ENCODE measurements at regions not wholly inside any gene's neighbourhood (a gene's known extent, or its start where the extent isn't known, plus 50 kb on each side); places are given as distances from the start of the nearest gene placed in this dataset.
"Not testable (repeated sequence)": the region's sequence is repeated elsewhere in the genome, so short reads cannot be mapped to it uniquely, and the experiment has no call there.

GRCh38 chr2:239730897-239731296 lies 294.2 kb downstream of the NDUFA10 start:
- DNase-seq (ENCODE audit: low read depth in 4 of 4, low spot score in 3 of 4), result no peak

DNA sequence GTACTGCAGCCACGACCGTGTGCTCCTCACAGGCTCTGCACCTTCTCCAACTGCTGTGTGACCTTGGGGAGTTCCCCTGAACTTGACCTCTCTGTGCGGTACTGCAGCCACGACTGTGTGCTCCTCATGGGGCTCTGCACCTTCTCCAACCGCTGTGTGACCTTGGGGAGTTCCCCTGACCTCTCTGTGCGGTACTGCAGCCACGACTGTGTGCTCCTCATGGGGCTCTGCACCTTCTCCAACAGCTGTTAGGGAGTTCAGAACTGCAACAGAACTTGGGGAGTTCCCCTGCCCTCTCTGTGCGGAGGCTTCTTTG lies 294.6 kb downstream of the NDUFA10 start:
- not testable (repeated sequence) for DNase-seq (ENCODE audit: low read depth in 4 of 4, low spot score in 3 of 4)

DNA sequence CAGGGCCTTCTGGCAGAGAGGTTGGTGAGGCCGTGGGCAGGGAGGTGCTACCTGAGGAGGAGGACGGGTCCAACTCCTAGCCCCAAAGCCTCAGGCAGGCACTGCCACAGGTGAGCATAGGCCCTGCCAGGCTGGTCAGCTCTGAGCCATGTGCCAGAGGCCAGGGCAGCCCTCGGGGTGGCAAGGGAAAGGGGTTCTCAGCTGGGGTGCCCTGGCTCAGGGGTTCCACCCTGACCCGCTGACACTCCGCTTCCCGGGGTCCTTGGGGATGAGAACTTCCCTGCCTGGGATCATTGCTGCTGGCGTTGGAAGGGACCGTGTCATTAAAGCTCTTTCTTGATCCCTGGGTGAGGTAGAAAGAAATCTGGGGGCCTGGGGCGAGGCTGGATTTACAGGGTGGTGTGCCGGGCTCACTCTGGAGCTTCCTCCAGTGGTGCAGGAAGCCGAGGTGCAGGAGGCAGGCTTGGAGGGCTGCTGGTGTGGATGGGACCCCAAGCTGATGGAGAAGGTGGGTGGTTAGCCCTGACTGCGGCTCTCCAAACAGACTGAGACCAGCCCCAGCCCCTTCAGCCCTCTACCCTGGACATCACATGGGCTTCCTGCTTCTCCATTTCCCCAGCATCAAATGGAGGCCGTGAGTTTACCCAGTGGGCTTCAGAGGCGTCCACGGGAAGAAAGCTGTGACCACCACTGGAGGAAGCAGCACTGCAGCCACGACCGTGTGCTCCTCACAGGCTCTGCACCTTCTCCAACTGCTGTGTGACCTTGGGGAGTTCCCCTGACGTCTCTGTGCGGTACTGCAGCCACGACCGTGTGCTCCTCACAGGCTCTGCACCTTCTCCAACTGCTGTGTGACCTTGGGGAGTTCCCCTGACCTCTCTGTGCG lies 295.2 kb downstream of the NDUFA10 start:
- DNase-seq (ENCODE audit: low read depth in 4 of 4, low spot score in 3 of 4), result no peak

DNA sequence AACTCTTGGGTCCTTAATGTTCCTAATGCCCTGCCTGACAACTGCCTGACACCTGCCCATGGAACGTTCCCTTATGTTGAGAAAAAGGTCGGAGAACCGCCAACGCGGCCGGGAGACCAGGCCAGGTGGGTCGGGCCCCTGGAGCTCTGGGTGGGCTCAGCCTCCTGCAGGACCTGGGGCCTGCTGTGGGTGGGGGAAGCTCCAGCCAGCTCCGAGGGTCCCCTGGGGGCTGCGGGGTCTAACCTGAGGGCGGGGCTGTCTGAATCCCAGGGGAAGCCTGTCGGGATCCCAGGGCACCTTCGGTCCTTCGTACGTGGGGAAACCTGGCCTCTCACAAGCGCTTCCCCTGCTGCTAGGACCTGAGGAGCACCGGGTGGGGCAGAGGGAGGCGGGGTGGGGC lies 296.0 kb downstream of the NDUFA10 start:
- no peak for DNase-seq (ENCODE audit: low read depth in 4 of 4, low spot score in 3 of 4)

GRCh38 chr2:239728751-239729150 lies 296.4 kb downstream of the NDUFA10 start:
- no peak for DNase-seq (ENCODE audit: low read depth in 4 of 4, low spot score in 3 of 4)

DNA sequence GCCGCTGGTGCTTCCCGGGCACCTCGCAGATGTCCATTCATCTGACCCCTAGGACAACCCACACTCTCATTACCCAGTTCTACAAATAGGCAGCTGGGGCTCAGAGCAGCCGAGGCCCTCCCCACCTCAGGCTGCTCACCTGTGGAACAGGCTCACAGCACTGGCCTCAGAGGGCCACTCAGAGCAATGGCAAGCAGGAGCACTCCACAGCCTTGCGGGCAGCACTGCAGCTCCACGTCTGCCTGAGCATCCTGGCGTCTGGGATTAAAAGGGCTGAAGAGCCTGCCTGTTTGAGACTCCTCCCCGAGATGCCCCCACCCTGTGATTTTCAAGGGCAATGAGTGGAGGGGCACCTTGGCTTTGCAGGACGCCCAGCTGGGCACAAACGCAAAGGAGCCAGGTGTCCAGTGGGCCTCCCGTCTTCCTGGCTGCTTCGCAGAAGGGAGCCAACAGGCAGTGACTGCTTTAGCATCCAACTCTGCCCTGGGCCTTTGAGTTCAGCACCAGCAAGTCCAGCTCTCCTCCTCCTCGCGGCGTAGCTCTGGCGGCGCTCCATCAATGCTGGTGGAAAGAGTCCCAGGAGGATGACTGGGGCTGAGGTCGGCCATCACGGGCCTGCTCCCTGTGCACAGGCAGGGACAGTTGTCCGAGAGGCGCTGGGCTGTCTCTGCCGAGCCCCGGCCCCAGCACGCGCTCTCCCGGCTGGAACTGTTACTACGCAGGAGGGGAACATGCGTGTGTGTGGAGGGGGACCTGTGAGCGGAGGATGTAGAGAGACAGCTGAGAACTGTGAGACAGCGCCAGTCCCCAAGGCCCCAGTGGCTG lies 297.2 kb downstream of the NDUFA10 start:
- no peak for DNase-seq (ENCODE audit: low read depth in 4 of 4, low spot score in 3 of 4)

- no peak for DNase-seq (ENCODE audit: low read depth in 4 of 4, low spot score in 3 of 4)
Observed at GRCh38 chr2:239727182-239727775, 297.9 kb downstream of the NDUFA10 start.

- DNase-seq (ENCODE audit: low read depth in 4 of 4, low spot score in 3 of 4), result no peak
Observed at GRCh38 chr2:239726631-239727181, 298.4 kb downstream of the NDUFA10 start.

GRCh38 chr2:239726091-239726591 lies 299.0 kb downstream of the NDUFA10 start:
- no peak for DNase-seq (ENCODE audit: low read depth in 4 of 4, low spot score in 3 of 4)

- no peak for DNase-seq (ENCODE audit: low read depth in 4 of 4, low spot score in 3 of 4)
Observed at GRCh38 chr2:239725551-239725890, 299.6 kb downstream of the NDUFA10 start.

GRCh38 chr2:239724851-239725550 lies 300.1 kb downstream of the NDUFA10 start:
- no peak for DNase-seq (ENCODE audit: low read depth in 4 of 4, low spot score in 3 of 4)

DNA sequence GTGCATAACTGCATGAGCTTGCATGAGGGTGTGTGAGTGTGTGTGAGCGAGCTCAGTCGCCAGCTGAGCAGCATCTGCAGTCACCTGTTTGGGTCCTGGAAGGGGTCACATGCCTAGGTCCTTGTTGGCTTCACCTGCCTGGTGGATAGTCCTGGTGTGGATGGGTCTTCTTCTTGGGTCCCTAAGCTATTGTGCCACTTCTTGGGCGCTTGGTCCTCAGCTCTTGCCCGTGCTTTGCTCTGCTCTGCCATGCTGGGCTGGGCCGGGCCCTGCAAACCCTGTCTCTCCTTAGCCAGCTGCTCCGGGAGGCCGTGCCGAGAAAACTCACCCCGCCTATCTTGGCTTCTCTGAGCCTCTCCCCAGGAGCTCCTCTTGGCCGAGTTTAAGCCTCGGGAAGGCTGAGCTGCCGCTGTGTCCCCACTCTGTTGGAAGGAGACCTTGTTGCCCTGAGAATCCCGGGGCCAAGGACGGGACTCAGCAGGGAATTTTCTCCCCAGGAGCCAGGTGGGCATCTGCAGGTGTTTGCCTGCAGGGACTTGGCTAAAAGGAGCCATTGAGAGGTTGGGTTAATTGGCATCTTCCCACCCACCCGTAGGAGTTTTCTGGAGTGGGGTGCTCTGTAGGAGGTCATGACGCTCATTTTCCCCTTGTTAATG lies 300.8 kb downstream of the NDUFA10 start:
- DNase-seq (ENCODE audit: low read depth in 4 of 4, low spot score in 3 of 4), result no peak

- no peak for DNase-seq (ENCODE audit: low read depth in 4 of 4, low spot score in 3 of 4)
Observed at GRCh38 chr2:239723486-239724193, 301.5 kb downstream of the NDUFA10 start.

- no peak for DNase-seq (ENCODE audit: low read depth in 4 of 4, low spot score in 3 of 4)
Observed at GRCh38 chr2:239722760-239723470, 302.2 kb downstream of the NDUFA10 start.

- no peak for DNase-seq (ENCODE audit: low read depth in 4 of 4, low spot score in 3 of 4)
Observed at GRCh38 chr2:239721991-239722759, 303.0 kb downstream of the NDUFA10 start.

GRCh38 chr2:239721531-239721930 lies 303.6 kb downstream of the NDUFA10 start:
- DNase-seq (ENCODE audit: low read depth in 4 of 4, low spot score in 3 of 4), result no peak

GRCh38 chr2:239720361-239721360 lies 304.5 kb downstream of the NDUFA10 start:
- no peak for DNase-seq (ENCODE audit: low read depth in 4 of 4, low spot score in 3 of 4)

Measured in left renal pelvis (tissue), 4 donors.